H1 (cell line): ENCODE measurements at regions not wholly inside any gene's neighbourhood (a gene's known extent, or its start where the extent isn't known, plus 50 kb on each side); places are given as distances from the start of the nearest gene placed in this dataset.

ENCODE experiments used
- CTCF ChIA-PET: fragments of 300-600 bp; sonication (Branson Sonifier 250); formaldehyde crosslinking; loops from one replicate; lab custom pipeline; 2021; ENCODE audit not compliant: partially characterized antibody; lab: Charles Lee
- POLR2A ChIA-PET: fragments of 300-600 bp; sonication (Branson Sonifier 250); formaldehyde crosslinking; loops from one replicate; lab custom pipeline; 2021; ENCODE audit warnings: inconsistent platforms; ENCODE audit not compliant: partially characterized antibody; lab: Charles Lee
- DNase-seq, 2 experiments: peaks; one replicate each; pipeline versions ENCODE4 v3.0.0 to v3.0.0-alpha.2; 2010 to 2022; ENCODE audit warnings: low spot score in 2 of 2, low read depth in 1 of 2, mixed read lengths in 1 of 2
- FAIRE-seq: peaks from 2 replicates; lab custom pipeline; 2011; peaks lifted over from hg19 to GRCh38; lab: Jason Lieb, UNC
- H2AFZ ChIP-seq: 2 replicates; pipeline ENCODE4 v1.8.1; 2012; ENCODE audit warnings: low read length, inconsistent platforms
- H2AK5ac ChIP-seq: 2 replicates; pipeline ENCODE4 v1.6.1; 2013; ENCODE audit warnings: low read depth, low read length
- H2BK120ac ChIP-seq: replicated peaks from 2 replicates; pipeline ENCODE3; 2013; ENCODE audit warnings: low read depth, low read length, inconsistent platforms
- H2BK12ac ChIP-seq: 2 replicates; pipeline ENCODE4 v1.6.1; 2013; ENCODE audit warnings: low read depth, low read length
- H2BK15ac ChIP-seq: 2 replicates; pipeline ENCODE4 v1.6.1; 2013; ENCODE audit warnings: low read length
- H2BK20ac ChIP-seq: 2 replicates; pipeline ENCODE4 v1.6.1; 2013; ENCODE audit warnings: low read length
- H2BK5ac ChIP-seq: 2 replicates; pipeline ENCODE4 v1.6.1; 2013; ENCODE audit warnings: low read depth, low read length
- H3K14ac ChIP-seq: 2 replicates; pipeline ENCODE4 v1.6.1; 2013; ENCODE audit warnings: inconsistent platforms; ENCODE audit not compliant: insufficient read length
- H3K18ac ChIP-seq: 2 replicates; pipeline ENCODE4 v1.6.1; 2013; ENCODE audit warnings: low read length; ENCODE audit errors: extremely low read depth
- H3K23ac ChIP-seq: 2 replicates; pipeline ENCODE4 v1.6.1; 2013; ENCODE audit warnings: inconsistent platforms; ENCODE audit not compliant: insufficient read length
- H3K23me2 ChIP-seq: 2 replicates; pipeline ENCODE4 v1.6.1; 2013; ENCODE audit warnings: low read depth, low read length
- H3K27ac ChIP-seq: 2 replicates; pipeline ENCODE4 v1.6.1; 2011; ENCODE audit warnings: low read depth, low read length, inconsistent platforms
- H3K27me3 ChIP-seq, 4 experiments: replicated peaks in 1 of 4; 1 replicate in 1 of 4; 2 replicates in 3 of 4; pipeline versions ENCODE4 v1.6.1 to v1.8.1; 2011 to 2013; ENCODE audit warnings: low read length in 3 of 4, mild to moderate bottlenecking in 3 of 4, inconsistent platforms in 2 of 4, mixed read lengths in 2 of 4, moderate library complexity in 1 of 4; ENCODE audit not compliant: control insufficient read depth in 3 of 4, insufficient read depth in 3 of 4; ENCODE audit errors: extremely low read depth in 1 of 4
- H3K36me3 ChIP-seq, 4 experiments: 2 replicates each; pipeline versions ENCODE4 v1.6.1 to v1.8.1; 2011 to 2013; ENCODE audit warnings: mild to moderate bottlenecking in 4 of 4, low read length in 3 of 4, moderate library complexity in 2 of 4, control low read depth in 1 of 4, inconsistent platforms in 1 of 4; ENCODE audit not compliant: insufficient read depth in 4 of 4, control insufficient read depth in 2 of 4
- H3K4ac ChIP-seq: replicated peaks from 2 replicates; pipeline ENCODE3; 2013; ENCODE audit warnings: low read length, low read depth, mixed read lengths, inconsistent platforms; ENCODE audit not compliant: insufficient read length
- H3K4me1 ChIP-seq, 4 experiments: replicated peaks in 1 of 4; 1 replicate in 1 of 4; 2 replicates in 3 of 4; pipeline versions ENCODE4 v1.6.1 to v1.8.1; 2011 to 2013; ENCODE audit warnings: low read length in 3 of 4, inconsistent platforms in 2 of 4, mixed read lengths in 1 of 4; ENCODE audit not compliant: insufficient read depth in 4 of 4, control insufficient read depth in 3 of 4
- H3K4me2 ChIP-seq, 2 experiments: 2 replicates each; pipeline versions ENCODE4 v1.6.1 to v1.8.1; 2011 to 2013; ENCODE audit warnings: low read depth in 2 of 2, low read length in 2 of 2, control low read depth in 1 of 2, inconsistent platforms in 1 of 2, mild to moderate bottlenecking in 1 of 2; ENCODE audit not compliant: insufficient read depth in 1 of 2
- H3K4me3 ChIP-seq, 4 experiments: fragments of 200-600, 300-600 bp in 1 of 4; sonication (generic), shearing (Covaris generic), sonication (Bioruptor Twin) in 1 of 4; 2 replicates each; pipeline versions ENCODE4 v1.5.1 to v1.8.1; 2011 to 2016; ENCODE audit warnings: low read length in 4 of 4, low read depth in 3 of 4, control low read depth in 2 of 4, inconsistent platforms in 2 of 4, mild to moderate bottlenecking in 2 of 4, mixed read lengths in 1 of 4, moderate library complexity in 1 of 4; ENCODE audit not compliant: insufficient read depth in 2 of 4; ENCODE audit errors: extremely low read depth in 1 of 4
- H3K56ac ChIP-seq: replicated peaks from 2 replicates; pipeline ENCODE3; 2013; ENCODE audit warnings: low read depth, mild to moderate bottlenecking, mixed read lengths, low read length, inconsistent platforms; ENCODE audit not compliant: insufficient read length
- H3K79me1 ChIP-seq: 2 replicates; pipeline ENCODE4 v1.6.1; 2013; ENCODE audit warnings: low read depth, low read length, control low read depth
- H3K79me2 ChIP-seq, 2 experiments: 2 replicates each; pipeline versions ENCODE4 v1.6.1 to v1.8.1; 2012 to 2013; ENCODE audit warnings: low read length in 2 of 2, mild to moderate bottlenecking in 2 of 2, inconsistent platforms in 1 of 2; ENCODE audit not compliant: insufficient read depth in 2 of 2, control insufficient read depth in 1 of 2
- H3K9ac ChIP-seq, 4 experiments: replicated peaks in 1 of 4; 1 replicate in 1 of 4; 2 replicates in 3 of 4; pipeline versions ENCODE4 v1.6.1 to v1.8.1; 2011 to 2013; ENCODE audit warnings: low read depth in 3 of 4, low read length in 3 of 4, control low read depth in 2 of 4, mild to moderate bottlenecking in 2 of 4, moderate library complexity in 2 of 4, inconsistent platforms in 1 of 4; ENCODE audit errors: extremely low read depth in 1 of 4
- H3K9me3 ChIP-seq, 2 experiments: 2 replicates each; pipeline versions ENCODE4 v1.6.1 to v1.8.1; 2012 to 2013; ENCODE audit warnings: mild to moderate bottlenecking in 2 of 2, moderate library complexity in 2 of 2, control low read depth in 1 of 2, inconsistent platforms in 1 of 2, low read depth in 1 of 2, low read length in 1 of 2, mixed read lengths in 1 of 2; ENCODE audit not compliant: insufficient read depth in 2 of 2
- H4K20me1 ChIP-seq, 2 experiments: replicated peaks in 1 of 2; 2 replicates each; pipeline versions ENCODE3 to v1.8.1; 2011 to 2013; ENCODE audit warnings: inconsistent platforms in 2 of 2, low read length in 2 of 2, mild to moderate bottlenecking in 1 of 2; ENCODE audit not compliant: insufficient read depth in 2 of 2, control insufficient read depth in 1 of 2
- H4K5ac ChIP-seq: 2 replicates; pipeline ENCODE4 v1.6.1; 2013; ENCODE audit warnings: low read length, low read depth, mixed read lengths, inconsistent platforms; ENCODE audit not compliant: insufficient read length
- H4K8ac ChIP-seq: 2 replicates; pipeline ENCODE4 v1.8.0; 2013; ENCODE audit warnings: mild to moderate bottlenecking, moderate library complexity, low read length, inconsistent platforms; ENCODE audit not compliant: insufficient read depth; ENCODE audit errors: extremely low read depth
- H4K91ac ChIP-seq: replicated peaks from 2 replicates; pipeline ENCODE3; 2013; ENCODE audit warnings: low read length, mixed read lengths, inconsistent platforms; ENCODE audit not compliant: insufficient read length
- BRCA1 ChIP-seq: IDR thresholded peaks from 2 replicates; pipeline ENCODE4 v1.6.1; 2012; ENCODE audit warnings: low read depth, low read length, improper control_type of control experiment
- CHD2 ChIP-seq: IDR thresholded peaks from 2 replicates; pipeline ENCODE4 v1.6.1; 2012; ENCODE audit warnings: low read length, improper control_type of control experiment
- CTBP2 ChIP-seq: IDR thresholded peaks from 2 replicates; pipeline ENCODE4 v1.7.0; 2011; ENCODE audit warnings: borderline replicate concordance, mild to moderate bottlenecking, moderate library complexity, mixed read lengths, low read length; ENCODE audit not compliant: insufficient read depth, insufficient read length
- E2F6 ChIP-seq: IDR thresholded peaks from 2 replicates; pipeline ENCODE4 v1.6.1; 2012; ENCODE audit warnings: inconsistent platforms
- HDAC6 ChIP-seq: IDR thresholded peaks from one replicate; pipeline ENCODE4 v1.7.1; 2012; ENCODE audit warnings: low read depth, mild to moderate bottlenecking, inconsistent platforms, low read length, moderate library complexity
- KDM4A ChIP-seq: IDR thresholded peaks from one replicate; pipeline ENCODE4 v1.7.1; 2012; ENCODE audit warnings: low read depth, mild to moderate bottlenecking, moderate library complexity, low read length, inconsistent platforms; ENCODE audit not compliant: severe bottlenecking
- NANOG ChIP-seq: IDR thresholded peaks from 2 replicates; pipeline ENCODE4 v1.6.1; 2011; ENCODE audit warnings: low read length, low read depth, mild to moderate bottlenecking, inconsistent platforms; ENCODE audit not compliant: insufficient read depth, poor library complexity, severe bottlenecking
- POU5F1 ChIP-seq: IDR thresholded peaks from 2 replicates; pipeline ENCODE4 v1.6.1; 2011; ENCODE audit warnings: low read depth, mild to moderate bottlenecking, low read length, moderate library complexity
- RNF2 ChIP-seq: fragments of 200-900, 300-1000 bp; sonication (generic); IDR thresholded peaks from 2 replicates; pipeline ENCODE4 v1.7.1; 2016; ENCODE audit warnings: borderline replicate concordance, low read depth, mild to moderate bottlenecking, antibody characterized with exemption, low read length; ENCODE audit not compliant: poor library complexity, severe bottlenecking; ENCODE audit errors: missing control alignments
- SAP30 ChIP-seq: fragments of 300-600 bp; sonication (generic); IDR thresholded peaks from 2 replicates; pipeline ENCODE4 v1.7.1; 2012; ENCODE audit warnings: low read length, moderate library complexity, mild to moderate bottlenecking, inconsistent platforms; ENCODE audit not compliant: insufficient read depth, insufficient replicate concordance
- SIRT6 ChIP-seq: IDR thresholded peaks from one replicate; pipeline ENCODE4 v1.7.1; 2012; ENCODE audit warnings: low read length, inconsistent platforms
- SRF ChIP-seq: IDR thresholded peaks from 2 replicates; pipeline ENCODE4 v1.6.1; 2011; ENCODE audit warnings: mild to moderate bottlenecking, low read depth, low read length, moderate library complexity
- SUZ12 ChIP-seq: fragments of 200-600 bp; sonication (generic); IDR thresholded peaks from 2 replicates; pipeline ENCODE4 v1.6.1; 2012; ENCODE audit warnings: mild to moderate bottlenecking, inconsistent platforms, low read length, moderate library complexity, mixed read lengths
- TEAD4 ChIP-seq: IDR thresholded peaks from 2 replicates; pipeline ENCODE4 v1.6.1; 2012; ENCODE audit warnings: low read depth, low read length, inconsistent platforms, mixed read lengths
- YY1 ChIP-seq: IDR thresholded peaks from 2 replicates; pipeline ENCODE4 v1.6.1; 2011; ENCODE audit warnings: low read depth, mild to moderate bottlenecking, low read length
- WGBS, 2 experiments: shearing (Covaris generic) in 1 of 2; methylation state at CpG; one replicate each; pipeline versions ENCODE4 v1.1.6 to v1.1.7; 2013 to 2015; ENCODE audit warnings: low lambda C conversion rate in 2 of 2, mixed read lengths in 2 of 2, inconsistent platforms in 1 of 2, low coverage in 1 of 2, missing lambda C conversion rate in 1 of 2; ENCODE audit not compliant: insufficient replicate concordance in 2 of 2, insufficient coverage in 1 of 2, insufficient read length in 1 of 2; ENCODE audit errors: extremely low coverage in 1 of 2, missing lambda C conversion rate in 1 of 2; 5-methylcytosine and 5-hydroxymethylcytosine counted together

- ChIA-PET POLR2A (no interaction called here), CTCF (no interaction called here)
- Histone ChIP-seq H3K36me3 (no peaks in the 10 kb centered on the region), H4K20me1 (no peaks in the 10 kb centered on the region), H3K27ac (no peak overlapping the region), H3K4me2 (no peak overlapping the region), H3K14ac (no peak overlapping the region), H2AFZ (no peak overlapping the region), H2AK5ac (no peak overlapping the region), H3K23me2 (no peaks in the 10 kb centered on the region), H3K18ac (no peak overlapping the region), H2BK120ac (no peak overlapping the region), H4K91ac (no peak overlapping the region), H3K79me2 (no peaks in the 10 kb centered on the region), H3K9ac (no peak overlapping the region), H3K4me3 (no peak overlapping the region), H2BK15ac (no peak overlapping the region), H3K56ac (no peak overlapping the region), H3K4me1 (no peaks in the 10 kb centered on the region), H3K79me1 (no peaks in the 10 kb centered on the region), H3K9me3 (no peaks in the 10 kb centered on the region), H4K8ac (no peak overlapping the region), H3K27me3 (no peaks in the 10 kb centered on the region), H2BK20ac (no peak overlapping the region), H2BK12ac (no peak overlapping the region), H4K5ac (no peak overlapping the region), H2BK5ac (no peak overlapping the region), H3K4ac (no peak overlapping the region), H3K23ac (no peak overlapping the region)
- FAIRE-seq, result no peak
- DNase-seq, result no peak
- WGBS, 2 experiments, result 92% methylated on average over 1 of the region's 1 CpG; no CpG with 5 or more reads in 1 of the 2 experiments
- no peak for TF ChIP-seq SIRT6
- TF ChIP-seq SRF, result no peak
- TF ChIP-seq SUZ12, result no peak
- no peak for TF ChIP-seq RNF2
- TF ChIP-seq CHD2, result no peak
- no peak for TF ChIP-seq KDM4A
- TF ChIP-seq E2F6, result no peak
- TF ChIP-seq SAP30, result no peak
- no peak for TF ChIP-seq CTBP2
- TF ChIP-seq BRCA1, result no peak
- no peak for TF ChIP-seq YY1
- no peak for TF ChIP-seq POU5F1
- TF ChIP-seq TEAD4, result no peak
- TF ChIP-seq NANOG, result no peak
- TF ChIP-seq HDAC6, result no peak
These were observed 390.9 kb downstream of the MMUT start for GRCh38 chr6:49072146-49072545.
